Frontal cortex (tissue), 3 donors: ENCODE measurements at regions not wholly inside any gene's neighbourhood (a gene's known extent, or its start where the extent isn't known, plus 50 kb on each side); places are given as distances from the start of the nearest gene placed in this dataset.
"Not testable (repeated sequence)": the region's sequence is repeated elsewhere in the genome, so short reads cannot be mapped to it uniquely, and the experiment has no call there.

Source experiments
- DNase-seq, 2 donors: peaks; one replicate each; pipeline ENCODE4 v3.0.0; 2012; ENCODE audit warnings: low spot score in 2 of 2
- FAIRE-seq: peaks from 2 replicates; lab custom pipeline; 2012; peaks lifted over from hg19 to GRCh38; lab: Jason Lieb, UNC
- donor health status: control.
- donor health status: control.
- donor health status: control.

DNA sequence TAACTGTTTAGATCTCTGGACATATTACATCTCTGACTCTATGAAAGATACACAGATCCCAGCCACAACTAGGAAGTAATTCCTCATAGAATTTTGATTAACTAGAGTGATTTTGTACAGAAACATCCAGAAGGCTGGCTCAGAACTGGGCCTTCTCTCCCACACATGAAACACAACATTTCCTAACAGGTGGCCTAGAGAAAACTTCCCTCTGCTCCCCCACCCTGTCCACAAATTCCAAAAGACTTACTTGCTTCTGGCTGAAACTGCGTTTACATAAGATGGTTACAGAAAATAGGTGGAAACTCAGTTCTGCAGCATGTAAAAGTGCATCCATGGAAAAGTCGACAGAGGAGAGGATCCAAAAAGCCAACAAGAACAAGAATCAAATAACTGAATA, 132.9 kb downstream of the FZD1 start:
- FAIRE-seq = no peak
- no peak for DNase-seq

DNA sequence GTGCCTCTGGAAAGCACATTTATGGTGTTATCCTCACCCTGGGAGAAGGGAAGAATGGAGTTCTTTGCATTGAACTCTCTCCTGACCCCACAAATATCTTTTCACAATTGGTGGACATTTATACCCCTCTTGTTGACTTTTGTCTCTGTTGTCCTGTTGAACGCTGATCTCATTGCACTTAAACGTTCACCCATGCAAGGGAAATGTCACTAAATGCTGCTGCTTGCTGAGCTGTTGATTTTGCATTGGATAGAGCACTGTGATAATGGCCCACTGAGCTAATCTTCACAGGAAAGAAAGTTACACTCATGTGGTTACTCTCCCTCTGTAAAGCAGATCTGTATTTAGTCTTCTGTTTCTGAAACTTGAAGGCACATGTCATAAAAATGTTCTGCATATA, 133.4 kb downstream of the FZD1 start:
- FAIRE-seq = no peak
- no peak for DNase-seq

DNA sequence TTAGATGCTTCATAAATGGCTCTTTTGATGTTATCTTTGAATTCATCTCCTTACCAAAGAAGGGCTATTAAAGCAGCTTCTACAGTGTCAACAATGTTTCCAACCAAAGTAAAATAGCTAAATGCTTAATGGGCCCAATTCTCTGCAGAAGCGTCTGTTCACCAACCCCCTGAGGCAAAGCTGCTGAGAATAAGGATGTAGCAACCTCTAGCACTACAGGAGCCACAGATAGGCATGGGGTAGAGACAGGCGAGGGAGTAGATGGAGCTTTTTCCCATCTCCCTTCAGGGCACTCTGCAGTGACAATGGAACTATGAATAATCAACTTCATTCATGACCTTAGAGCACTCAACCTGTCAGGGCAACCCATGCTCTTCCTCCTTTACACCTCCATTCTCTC, 134.1 kb downstream of the FZD1 start:
- FAIRE-seq (no peak), DNase-seq (no peak)

DNA sequence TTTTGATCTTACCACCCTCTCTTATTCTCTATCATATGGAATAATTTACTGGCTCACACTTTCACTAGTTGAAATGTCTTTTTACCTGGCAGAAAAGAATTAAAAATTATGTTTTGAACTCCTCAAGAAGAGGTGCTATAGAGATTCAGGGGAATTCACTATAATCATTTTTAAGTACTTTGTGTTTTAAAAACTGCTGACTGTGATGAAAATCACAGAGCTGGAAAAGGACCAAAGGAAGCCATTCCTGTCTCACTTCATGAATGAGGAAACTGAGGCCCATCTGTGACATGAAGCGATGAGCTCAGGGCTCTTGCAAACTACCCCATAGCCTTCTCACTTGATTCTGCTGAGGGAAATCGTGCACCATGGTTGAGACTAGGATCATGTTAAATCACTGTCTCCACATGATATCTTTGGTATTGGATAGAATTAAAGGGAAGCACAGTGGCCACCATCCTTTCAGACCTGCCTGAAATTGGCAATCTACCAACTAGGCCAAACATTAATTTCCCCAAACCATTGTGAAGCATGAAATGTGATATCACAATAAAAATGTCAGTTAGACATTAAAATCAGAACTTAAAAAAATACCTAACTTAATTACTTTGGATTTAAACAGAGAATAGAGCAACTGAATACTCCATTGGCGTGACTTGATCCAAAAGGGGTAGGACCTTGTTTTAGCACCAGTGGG, 141.0 kb downstream of the FZD1 start:
- DNase-seq (no peak), FAIRE-seq (no peak)

DNA sequence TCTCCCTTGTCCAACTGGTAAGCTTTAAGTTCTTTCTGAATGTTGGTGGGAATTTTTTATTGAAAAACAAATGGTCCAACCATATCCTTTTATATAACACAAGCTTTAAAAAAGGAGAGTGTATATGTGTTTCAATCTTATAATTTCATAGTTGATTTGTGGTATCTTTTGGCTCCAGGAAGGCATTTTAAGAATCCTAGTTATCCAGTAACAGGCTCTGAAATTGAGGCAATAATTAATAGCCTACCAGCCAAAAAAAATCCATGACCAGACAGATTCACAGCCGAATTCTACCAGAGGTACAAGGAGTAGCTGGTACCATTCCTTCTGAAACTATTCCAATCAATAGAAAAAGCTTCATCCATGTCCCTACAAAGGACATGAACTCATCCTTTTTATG, 141.6 kb downstream of the FZD1 start:
- DNase-seq, FAIRE-seq: not testable (repeated sequence)

DNA sequence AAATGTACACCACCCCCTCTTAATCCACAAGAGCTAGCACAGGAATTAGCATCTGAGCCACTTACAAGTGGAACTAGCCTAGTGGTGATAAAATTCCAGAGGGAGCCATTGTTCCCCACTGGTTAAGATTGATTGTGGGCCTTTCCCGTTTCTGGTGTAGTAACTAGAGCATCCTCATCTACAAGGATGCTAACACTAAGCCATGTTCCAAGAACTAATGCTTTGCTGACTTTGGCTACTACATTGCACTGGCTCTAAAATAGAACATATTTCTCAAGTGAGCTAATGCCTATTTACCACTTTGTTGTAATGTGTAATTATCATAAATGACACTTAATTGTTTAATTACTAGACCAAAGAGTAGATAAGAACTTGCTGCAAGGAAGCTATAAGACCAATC, 143.7 kb downstream of the FZD1 start:
- FAIRE-seq = no peak

DNA sequence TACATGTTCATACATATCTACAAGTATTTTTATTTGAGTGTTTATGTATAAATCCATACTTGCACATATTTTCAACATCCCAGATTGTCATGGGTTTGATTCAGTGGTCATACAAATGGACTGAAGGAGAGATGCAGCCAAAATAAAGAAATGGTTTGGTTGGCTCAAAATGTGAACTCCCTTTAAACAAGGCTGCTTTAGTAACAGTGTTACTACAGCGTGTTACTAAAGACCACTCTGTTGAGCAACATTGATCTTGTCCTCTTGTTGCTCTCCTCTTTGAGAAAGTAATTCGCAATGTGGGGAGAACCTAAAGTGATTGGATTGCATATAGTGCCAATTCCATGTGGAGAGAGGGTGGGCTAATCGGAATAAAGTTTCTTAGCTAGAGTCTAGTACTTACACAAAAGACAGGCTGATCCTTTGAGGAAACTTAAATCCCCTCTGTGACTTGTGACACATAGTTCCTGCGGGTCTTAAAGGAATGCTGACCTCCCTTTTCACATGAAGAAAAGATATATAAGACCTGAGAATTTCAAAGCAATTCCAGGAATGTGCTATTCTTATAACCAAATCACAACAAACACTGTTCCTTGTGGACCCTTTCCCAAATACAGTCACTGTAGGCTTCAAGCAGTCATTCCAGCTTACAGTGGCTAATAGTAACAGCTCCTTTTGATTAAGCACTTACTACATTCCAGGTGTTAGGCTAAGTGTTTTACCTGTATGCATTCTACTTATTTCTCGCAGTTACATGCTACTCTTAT, 144.3 kb downstream of the FZD1 start:
- no peak for DNase-seq

More for the DNA sequence above, 143.7 kb downstream of the FZD1 start:
- DNase-seq = no peak

DNA sequence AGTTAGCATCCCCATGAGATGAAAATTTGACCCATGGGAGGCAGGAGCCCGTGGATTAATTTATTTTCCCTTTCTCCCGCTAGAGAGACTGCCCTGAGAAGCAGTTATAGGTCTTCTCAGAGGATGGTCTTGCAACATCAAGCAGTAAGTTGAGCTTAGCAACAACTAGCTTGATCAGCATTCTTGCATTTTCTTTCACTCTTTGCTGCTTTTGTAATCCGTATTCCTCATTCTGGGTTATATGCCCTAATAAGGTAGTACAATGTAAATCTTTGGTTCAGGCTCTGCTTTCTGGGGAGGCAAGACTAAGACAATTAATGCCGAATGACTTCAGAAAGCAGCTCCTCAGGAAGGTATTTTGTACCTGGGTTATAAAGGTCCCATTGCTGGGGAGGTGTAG, 146.8 kb downstream of the FZD1 start:
- DNase-seq (no peak), FAIRE-seq (no peak)

More for the DNA sequence above, 144.3 kb downstream of the FZD1 start:
- no peak for FAIRE-seq

DNA sequence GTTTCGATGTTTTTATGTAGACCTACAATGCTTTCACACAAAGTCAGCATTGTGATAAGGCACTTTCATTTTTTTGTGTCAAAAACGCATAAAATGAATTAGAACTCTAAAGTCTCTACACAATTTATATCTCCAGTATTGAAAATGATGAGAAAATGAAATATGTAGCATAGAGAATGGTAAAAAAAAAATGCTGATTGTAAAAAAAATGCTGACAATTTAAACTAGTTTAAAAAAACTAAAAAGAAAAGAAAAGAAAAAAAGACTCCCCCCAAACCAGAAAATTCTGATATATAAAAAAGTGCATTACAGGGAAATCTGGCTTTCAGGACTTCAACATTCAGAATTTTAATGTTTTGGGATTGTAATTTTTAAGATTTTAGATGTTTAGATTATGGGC, 148.1 kb downstream of the FZD1 start:
- DNase-seq (no peak), FAIRE-seq (no peak)

DNA sequence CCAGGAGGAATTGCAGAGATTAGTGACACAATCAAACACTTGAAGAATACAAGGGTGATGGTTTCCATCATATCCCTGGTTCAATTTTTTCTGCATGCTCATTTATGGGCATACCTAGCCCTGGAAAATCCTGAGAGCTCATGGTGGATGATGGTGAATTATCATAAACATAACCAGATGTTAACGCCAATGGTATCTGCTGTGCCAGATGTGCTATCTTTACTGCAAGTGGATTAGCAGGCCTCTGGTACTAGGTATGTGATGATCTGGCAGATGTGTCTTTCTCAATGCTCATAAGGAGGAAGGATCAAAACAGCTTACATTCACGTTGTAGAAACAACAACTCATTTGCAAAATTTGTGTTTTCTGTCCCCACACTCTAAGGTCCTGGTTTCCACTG, 150.5 kb downstream of the FZD1 start:
- DNase-seq = no peak

DNA sequence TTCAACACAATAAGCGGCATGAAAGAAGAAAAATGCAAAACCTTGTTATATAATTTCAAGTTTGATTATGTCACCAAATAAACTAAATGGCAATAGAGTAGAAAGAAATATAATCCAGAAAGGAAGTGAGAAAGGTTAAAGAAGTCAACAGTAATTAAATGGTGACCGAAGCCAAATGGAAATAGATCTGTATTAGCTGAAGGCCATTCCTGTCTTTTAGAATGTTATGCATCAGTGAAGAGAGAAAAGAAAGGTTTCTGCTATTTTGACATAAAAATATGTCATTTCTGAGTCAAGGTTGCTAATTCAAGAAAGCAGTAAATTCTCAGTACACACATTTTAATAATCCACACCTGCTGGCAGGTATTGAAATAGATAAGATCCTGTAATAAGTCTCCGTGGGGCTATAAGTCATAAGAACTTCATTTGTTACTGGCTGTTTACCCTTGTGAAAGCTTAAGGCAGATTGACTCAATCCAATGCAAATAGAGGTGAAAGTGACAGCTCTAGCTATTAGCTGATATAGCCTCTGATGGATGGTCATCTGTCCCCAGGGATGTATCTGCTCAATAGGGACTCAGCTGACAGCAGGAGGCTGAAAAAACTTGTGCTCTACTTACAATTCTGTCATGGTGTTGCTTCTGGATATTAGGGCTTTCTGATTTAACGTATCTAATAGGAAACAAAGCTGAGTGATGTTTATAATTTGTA, 152.1 kb downstream of the FZD1 start:
- FAIRE-seq = no peak
- no peak for DNase-seq

More for the DNA sequence above, 150.5 kb downstream of the FZD1 start:
- no peak for FAIRE-seq

DNA sequence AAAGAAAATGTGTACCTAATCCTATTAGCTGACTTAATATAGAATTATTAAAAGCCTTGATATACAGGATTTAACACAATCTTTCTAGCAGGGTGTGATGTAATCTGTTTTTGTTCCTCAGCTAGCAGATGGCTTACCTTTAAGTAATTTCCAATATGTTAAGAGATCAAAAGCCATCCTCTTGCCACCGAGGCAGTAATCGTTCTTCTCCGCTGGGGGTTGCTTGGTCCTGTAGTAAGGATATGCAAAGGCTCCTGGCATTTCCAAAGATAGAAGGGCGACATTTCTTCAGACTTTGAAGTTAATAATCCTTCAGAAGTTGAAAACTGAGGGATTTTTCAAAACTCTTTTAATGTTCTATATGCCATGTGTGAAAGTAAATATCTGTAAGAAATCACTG, 156.4 kb downstream of the FZD1 start:
- DNase-seq (no peak), FAIRE-seq (no peak)

DNA sequence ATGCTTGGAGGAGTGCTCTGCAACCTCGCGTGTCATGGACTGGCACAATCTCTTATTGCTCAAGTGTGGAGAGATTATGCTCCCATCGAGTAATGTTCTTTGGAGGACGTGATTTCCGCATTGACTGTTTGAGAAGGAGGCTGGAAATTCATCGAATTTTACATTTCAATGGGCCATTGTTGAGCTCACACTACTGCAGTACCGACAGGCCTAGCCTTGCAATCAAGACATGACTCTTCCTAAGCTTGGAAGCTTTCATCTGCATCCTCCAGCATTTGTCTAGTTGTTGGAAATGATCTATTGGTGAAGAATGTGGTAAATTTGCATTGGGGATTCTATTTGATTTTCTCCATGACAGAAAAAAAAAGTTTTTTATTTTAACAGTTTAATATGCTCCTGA, 156.8 kb downstream of the FZD1 start:
- no peak for FAIRE-seq
- DNase-seq = no peak

DNA sequence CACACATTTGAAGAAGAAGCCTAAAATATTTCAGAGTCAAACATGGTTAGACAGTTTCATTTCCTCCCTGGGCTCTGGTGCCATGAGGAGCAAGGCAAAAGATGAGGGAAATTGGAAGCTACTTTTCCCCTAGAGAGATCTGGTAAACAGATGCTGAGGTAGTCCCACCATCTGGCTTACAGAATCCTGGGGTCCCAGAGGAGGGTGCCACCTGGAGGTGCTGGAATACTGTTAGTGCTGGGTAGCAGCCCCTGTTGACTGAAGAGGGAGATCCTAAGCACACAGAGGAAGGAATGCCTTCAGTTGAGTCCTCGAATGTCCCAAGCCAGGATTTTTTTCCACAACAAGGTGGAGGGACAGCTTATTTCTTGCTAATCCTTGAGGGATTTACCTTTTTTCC, 160.1 kb downstream of the FZD1 start:
- DNase-seq = no peak
- no peak for FAIRE-seq

DNA sequence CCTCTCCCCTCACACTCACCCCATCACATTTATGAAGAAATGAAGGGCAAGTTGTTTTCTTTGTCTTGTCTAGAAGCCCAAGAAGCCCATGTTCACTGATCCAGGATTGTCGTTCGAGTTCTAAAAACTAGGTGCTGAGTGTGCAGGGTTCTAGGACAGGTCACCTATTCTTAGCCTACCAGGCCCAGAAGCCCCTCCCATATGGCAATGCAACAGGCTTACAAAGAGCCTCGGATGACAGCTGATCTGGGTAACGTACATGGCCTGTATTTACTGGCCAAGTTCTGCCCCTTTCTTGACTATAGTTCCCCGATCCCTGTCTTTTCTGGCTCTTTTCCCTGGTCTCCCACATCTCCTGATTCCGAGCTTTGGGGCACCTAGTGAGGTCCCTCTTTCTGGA, 160.9 kb downstream of the FZD1 start:
- DNase-seq (no peak), FAIRE-seq (no peak)

DNA sequence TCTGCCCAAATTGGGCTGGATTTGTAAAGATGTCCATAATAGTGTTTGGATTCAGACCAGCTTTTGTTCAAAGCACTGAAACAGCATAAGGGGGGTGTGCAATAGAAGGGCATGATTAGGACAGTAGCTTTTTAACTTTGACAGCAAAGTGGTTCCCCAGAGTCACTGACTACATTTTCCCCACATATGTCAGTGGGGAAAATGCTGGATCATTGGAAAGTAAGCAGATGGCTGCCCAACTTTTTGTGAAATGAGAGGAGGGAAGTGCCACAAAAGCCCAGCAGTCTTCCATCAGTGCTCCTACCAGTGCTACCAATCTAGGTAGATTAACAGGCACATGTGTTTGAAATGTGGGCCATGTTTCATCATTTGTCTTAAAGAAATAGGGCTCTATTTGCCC, 162.8 kb downstream of the FZD1 start:
- FAIRE-seq (no peak), DNase-seq (no peak)

DNA sequence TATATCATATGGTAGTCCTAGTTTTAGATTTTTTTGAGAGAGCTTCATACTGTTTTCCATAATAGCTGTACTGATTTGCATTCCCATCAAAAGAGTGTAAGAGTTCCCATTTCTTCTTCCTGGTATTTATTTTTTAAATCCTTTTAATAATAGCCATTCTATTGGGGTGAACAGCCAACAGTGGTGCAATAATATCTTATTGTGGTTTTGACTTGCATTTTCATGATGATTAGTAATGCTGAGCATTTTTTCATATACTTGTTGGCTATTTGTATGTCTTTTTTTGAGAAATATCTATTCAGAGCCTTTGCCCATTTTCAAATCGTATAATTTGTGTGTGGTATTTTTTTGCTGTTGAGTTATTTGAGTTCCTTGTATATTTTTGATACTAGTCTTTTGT, 167.4 kb downstream of the FZD1 start:
- DNase-seq = no peak
- no peak for FAIRE-seq

DNA sequence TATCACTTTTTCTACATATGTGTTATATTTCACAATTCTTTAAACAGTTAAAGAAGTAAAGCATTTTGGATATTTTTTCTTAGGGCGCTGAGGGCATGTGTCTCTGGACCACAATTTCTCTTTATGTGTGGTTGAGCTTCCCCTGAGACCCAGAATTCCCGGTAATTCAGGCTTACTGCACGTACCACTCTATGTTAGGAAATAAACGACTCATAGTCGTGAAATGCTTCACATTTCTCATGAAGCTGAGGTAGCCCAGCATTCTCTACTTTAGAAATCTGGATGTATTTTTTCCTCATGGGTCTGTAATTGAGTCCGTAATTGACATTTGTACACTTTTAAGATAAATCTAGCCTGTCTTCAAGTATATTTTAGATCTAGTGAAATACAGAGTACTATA, 170.6 kb downstream of the FZD1 start:
- FAIRE-seq = no peak
- DNase-seq = no peak

DNA sequence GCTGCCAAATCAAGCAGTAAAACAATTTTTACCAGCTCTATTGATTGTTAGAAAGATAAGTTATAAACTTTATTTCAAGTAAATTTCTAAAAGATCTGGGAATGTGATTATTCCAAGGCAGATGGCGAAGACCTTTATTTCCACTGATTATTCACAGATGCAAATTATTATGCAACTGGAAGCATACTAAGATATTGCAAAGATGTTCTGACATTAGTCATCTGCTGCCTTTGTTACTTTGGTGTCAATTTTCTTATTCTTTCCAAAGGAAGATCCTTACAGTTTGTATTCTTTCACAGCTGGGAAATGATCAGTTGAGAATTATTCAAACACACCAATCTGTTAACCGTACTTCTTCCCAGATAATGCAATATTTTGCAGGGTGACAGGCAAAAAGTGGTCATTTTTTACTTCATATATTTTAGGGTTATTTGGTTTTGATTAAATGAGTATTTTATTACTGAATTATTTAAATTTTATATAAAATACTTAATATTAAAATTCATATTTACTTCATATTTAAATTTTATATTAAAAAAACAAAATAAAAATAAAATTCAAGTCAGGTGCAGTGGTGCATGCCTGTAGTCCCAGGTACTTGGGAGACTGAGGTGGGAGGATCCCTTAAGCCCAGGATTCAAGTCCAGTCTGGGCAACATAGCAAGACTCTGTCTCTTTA, 171.3 kb downstream of the FZD1 start:
- DNase-seq (no peak), FAIRE-seq (no peak)

DNA sequence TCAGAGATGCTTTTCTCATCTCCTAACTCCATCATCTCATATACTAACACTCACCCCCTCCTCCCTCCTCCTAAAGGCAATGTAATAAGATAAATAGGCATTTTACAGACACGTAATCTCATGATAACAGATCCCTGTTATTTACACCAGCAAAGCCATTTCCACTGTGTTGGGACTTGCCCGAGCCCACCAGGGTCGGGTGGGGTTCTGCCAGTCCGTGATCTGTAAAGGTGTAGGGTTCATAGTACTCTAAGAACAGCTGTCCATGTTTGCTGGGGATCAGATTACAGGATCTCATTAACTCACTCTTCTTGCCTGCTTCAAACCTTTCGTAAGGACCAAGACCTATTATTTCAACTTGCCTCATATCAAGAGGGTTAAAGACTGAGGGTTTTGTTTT, 172.4 kb downstream of the FZD1 start:
- FAIRE-seq = no peak
- no peak for DNase-seq
